Left hindlimb (tissue), 1 donor: ENCODE measurements at regions not wholly inside any gene's neighbourhood (a gene's known extent, or its start where the extent isn't known, plus 50 kb on each side); places are given as distances from the start of the nearest gene placed in this dataset.

Source experiments
- DNase-seq: peaks from one replicate; pipeline ENCODE4 v3.0.0-alpha.2; 2018

DNA sequence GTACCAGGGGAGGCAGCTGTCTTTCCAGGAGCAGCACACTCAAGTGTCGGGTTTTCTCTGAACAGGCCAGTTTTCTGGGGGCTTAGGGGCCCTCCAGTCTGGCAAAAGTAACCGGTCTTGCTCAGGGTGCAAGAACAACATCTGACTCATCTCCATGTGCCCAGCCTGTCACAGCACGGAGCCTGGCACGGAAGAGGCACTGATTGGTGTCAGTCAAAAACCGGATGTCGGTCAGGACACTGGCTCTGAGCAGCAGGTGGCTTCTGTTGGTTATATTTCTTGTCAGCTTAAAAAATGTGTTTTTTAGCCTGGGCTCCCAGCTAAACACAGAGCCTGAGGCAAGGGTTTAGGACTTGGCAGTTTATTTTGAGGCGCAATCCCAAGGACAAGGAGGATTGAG lies 139.9 kb downstream of the FBLN2 start:
- no peak for DNase-seq

DNA sequence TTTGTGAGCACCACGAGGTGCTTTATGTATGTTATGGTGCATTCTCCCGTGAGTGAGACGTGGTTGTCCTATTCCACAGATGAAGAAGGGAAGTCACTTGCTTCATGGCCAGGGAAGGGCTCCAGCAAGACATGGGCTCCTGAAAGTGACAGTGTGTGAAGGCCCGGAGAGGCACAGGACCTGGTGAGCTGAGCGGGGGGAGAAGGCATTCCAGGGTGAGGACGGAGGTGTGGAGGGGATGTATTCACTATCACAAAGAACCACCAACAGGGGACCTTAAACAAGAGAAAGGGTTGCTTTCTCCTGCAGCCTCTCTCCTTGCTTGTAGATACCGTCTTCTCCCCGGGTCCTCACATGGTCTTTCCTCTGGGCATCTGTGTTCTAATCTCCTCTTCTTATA lies 139.1 kb downstream of the FBLN2 start:
- DNase-seq, result no peak
